Testis (tissue), 2 donors: ENCODE measurements at regions not wholly inside any gene's neighbourhood (a gene's known extent, or its start where the extent isn't known, plus 50 kb on each side); places are given as distances from the start of the nearest gene placed in this dataset.

Experiments
- CTCF ChIP-seq, 3 experiments: fragments of 450-650 bp in 2 of 3; fragments of 200-600 bp in 1 of 3; sonication (generic) in 1 of 3; IDR thresholded peaks; one replicate each; pipeline ENCODE4 v1.5.1; 2016 to 2019; ENCODE audit warnings: antibody characterized with exemption in 3 of 3, mild to moderate bottlenecking in 2 of 3, moderate library complexity in 1 of 3
- POLR2A ChIP-seq: fragments of 450-650 bp; IDR thresholded peaks from one replicate; pipeline ENCODE4 v1.6.1; 2017; ENCODE audit warnings: antibody characterized with exemption, mild to moderate bottlenecking, moderate library complexity

DNA sequence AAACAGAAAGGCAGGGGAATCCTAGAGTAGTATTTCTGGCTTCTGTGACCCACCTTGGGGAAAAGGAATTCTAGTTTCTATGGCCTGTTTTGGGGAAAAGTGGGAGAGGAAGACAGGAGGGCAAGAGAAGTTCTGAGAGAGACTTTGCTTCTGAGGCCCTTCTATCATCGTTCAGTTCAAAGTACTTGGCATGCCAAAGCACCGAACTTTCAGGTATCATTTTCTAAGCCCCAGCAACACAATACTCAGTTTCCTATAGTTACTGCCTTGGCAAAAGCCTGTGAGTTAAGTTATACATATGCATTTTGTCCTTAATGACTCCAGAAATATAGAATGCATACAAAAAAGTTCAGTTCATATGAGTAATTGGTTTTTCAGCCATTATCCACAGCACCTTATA, 74.1 kb upstream of the CHD2 start:
- no peak for TF ChIP-seq CTCF (IDR thresholded peaks at IDR 0.05)
- TF ChIP-seq POLR2A, result no peak
